WTC11 (cell line): ENCODE measurements at regions not wholly inside any gene's neighbourhood (a gene's known extent, or its start where the extent isn't known, plus 50 kb on each side); places are given as distances from the start of the nearest gene placed in this dataset.

Source experiments
- ATAC-seq: fragments of 200-7000 bp; cut with Tn5 transposase; 2 replicates; pipeline ENCODE4 v1.10.0; 2021; ENCODE audit warnings: mild to moderate bottlenecking, moderate library complexity
- CTCF ChIA-PET: fragments of 300-600 bp; sonication (Branson Sonifier 250); formaldehyde crosslinking; loops from one replicate; lab custom pipeline; 2021; ENCODE audit warnings: antibody characterized with exemption; lab: Charles Lee
- POLR2A ChIA-PET: fragments of 350-600 bp; sonication (Branson Sonifier 250); formaldehyde crosslinking; loops from one replicate; lab custom pipeline; 2021; ENCODE audit warnings: antibody characterized with exemption; lab: Charles Lee
- DNase-seq: peaks from one replicate; pipeline ENCODE4 v3.0.0; 2021; ENCODE audit warnings: low spot score
- H3K27ac Mint-ChIP-seq: 2 replicates; pipeline ENCODE4 v1.8.0; 2021; ENCODE audit warnings: mixed read lengths
- H3K27me3 Mint-ChIP-seq: 2 replicates; pipeline ENCODE4 v1.8.0; 2021; ENCODE audit warnings: low read depth, mild to moderate bottlenecking, moderate library complexity, mixed read lengths
- H3K36me3 Mint-ChIP-seq: 2 replicates; pipeline ENCODE4 v1.8.0; 2021; ENCODE audit warnings: mixed read lengths
- H3K4me1 Mint-ChIP-seq: 2 replicates; pipeline ENCODE4 v1.8.0; 2022; ENCODE audit warnings: mixed read lengths
- H3K4me3 Mint-ChIP-seq: 2 replicates; pipeline ENCODE4 v1.8.0; 2021; ENCODE audit warnings: mild to moderate bottlenecking, moderate library complexity, mixed read lengths
- H3K9me3 Mint-ChIP-seq: 2 replicates; pipeline ENCODE4 v1.8.0; 2021; ENCODE audit warnings: mixed read lengths
- ATF2 ChIP-seq: sonication (generic); formaldehyde crosslinking; IDR thresholded peaks from 2 replicates; pipeline ENCODE4 v1.8.1; 2022; ENCODE audit warnings: low read depth, missing genetic modification reagents, borderline replicate concordance
- ATF6 ChIP-seq: sonication (generic); formaldehyde crosslinking; IDR thresholded peaks from 2 replicates; pipeline ENCODE4 v1.8.1; 2023; ENCODE audit warnings: mild to moderate bottlenecking, missing genetic modification reagents
- E2F4 ChIP-seq: sonication (generic); formaldehyde crosslinking; IDR thresholded peaks from 2 replicates; pipeline ENCODE4 v1.8.1; 2022; ENCODE audit warnings: low read depth, mild to moderate bottlenecking, moderate library complexity, missing genetic modification reagents, borderline replicate concordance
- EMX1 ChIP-seq: fragments of 250-450 bp; sonication (Bioruptor Pico); IDR thresholded peaks from 2 replicates; pipeline ENCODE4 v1.8.0; 2021; ENCODE audit warnings: mild to moderate bottlenecking
- ETV6 ChIP-seq: sonication (generic); formaldehyde crosslinking; IDR thresholded peaks from 2 replicates; pipeline ENCODE4 v1.8.1; 2022; ENCODE audit warnings: mild to moderate bottlenecking, missing genetic modification reagents
- GABPB1 ChIP-seq: sonication (generic); formaldehyde crosslinking; IDR thresholded peaks from 2 replicates; pipeline ENCODE4 v1.8.1; 2023; ENCODE audit warnings: mild to moderate bottlenecking, missing genetic modification reagents
- HMGA2 ChIP-seq: fragments of 250-450 bp; sonication (Bioruptor Pico); IDR thresholded peaks from 2 replicates; pipeline ENCODE4 v1.4.0; 2021; ENCODE audit warnings: mild to moderate bottlenecking, moderate library complexity
- MLX ChIP-seq: sonication (generic); formaldehyde crosslinking; IDR thresholded peaks from 2 replicates; pipeline ENCODE4 v1.8.1; 2023; ENCODE audit warnings: mild to moderate bottlenecking, missing genetic modification reagents, moderate library complexity
- NR3C1 ChIP-seq: sonication (generic); formaldehyde crosslinking; conservative IDR thresholded peaks from 2 replicates; pipeline ENCODE4 v1.8.1; 2023; ENCODE audit warnings: low read depth, mild to moderate bottlenecking, missing genetic modification reagents
- SMAD4 ChIP-seq: sonication (generic); formaldehyde crosslinking; IDR thresholded peaks from 2 replicates; pipeline ENCODE4 v1.8.0; 2022; ENCODE audit warnings: mild to moderate bottlenecking, missing genetic modification reagents
- TEAD1 ChIP-seq: sonication (generic); formaldehyde crosslinking; IDR thresholded peaks from 2 replicates; pipeline ENCODE4 v1.8.0; 2022; ENCODE audit warnings: mild to moderate bottlenecking, missing genetic modification reagents
- TEAD4 ChIP-seq: sonication (generic); formaldehyde crosslinking; IDR thresholded peaks from 2 replicates; pipeline ENCODE4 v1.8.0; 2022; ENCODE audit warnings: mild to moderate bottlenecking, missing genetic modification reagents
- ZNF396 ChIP-seq: fragments of 250-450 bp; sonication (Bioruptor Pico); IDR thresholded peaks from 2 replicates; pipeline ENCODE4 v1.8.0; 2021; ENCODE audit warnings: mild to moderate bottlenecking, moderate library complexity, borderline replicate concordance
- ZNF671 ChIP-seq: fragments of 250-450 bp; sonication (Bioruptor Pico); IDR thresholded peaks from 2 replicates; pipeline ENCODE4 v1.8.0; 2021; ENCODE audit warnings: mild to moderate bottlenecking

- no peak for TF ChIP-seq ATF6 (CRISPR knock-in tag)
- TF ChIP-seq TEAD1 (CRISPR knock-in tag): no peak
- no peak for TF ChIP-seq HMGA2
- no peak for TF ChIP-seq EMX1 (CRISPR knock-in tag)
Observed at GRCh38 chr6:6911391-6911790, 196.4 kb upstream of the RREB1 start (continued).

- no peak for ATAC-seq
- no peaks in the 10 kb centered on the region for H3K36me3 Mint-ChIP-seq
- POLR2A ChIA-PET: no interaction called here
Observed at GRCh38 chr6:6912817-6913744, 194.7 kb upstream of the RREB1 start.

GRCh38 chr6:6915219-6915618 lies 192.5 kb upstream of the RREB1 start:
- Mint-ChIP-seq H3K9me3 (no peaks in the 10 kb centered on the region), H3K4me3 (no peak overlapping the region), H3K4me1 (no peaks in the 10 kb centered on the region), H3K27ac (no peak overlapping the region), H3K36me3 (no peaks in the 10 kb centered on the region), H3K27me3 (no peaks in the 10 kb centered on the region; the same call in 1 of the 2 replicates)
- DNase-seq (no peak), ATAC-seq (peak; percentile 53; the same call in 1 of the 2 replicates)
- ChIA-PET CTCF (interaction anchor here (0.7 to 2.2 kb wide), 7 partner anchors 156 to 240 kb away, joined by 3 to 8 read pairs (median 4); no protein-coding TSS in a partner anchor), POLR2A (interaction anchor here (0.6 kb wide), 1 partner anchor 122 kb away, joined by 3 read pairs; no protein-coding TSS in a partner anchor)
- TF ChIP-seq ATF2 (CRISPR knock-in tag) (no peak), MLX (CRISPR knock-in tag) (no peak), NR3C1 (CRISPR knock-in tag) (no peak), SMAD4 (CRISPR knock-in tag) (no peak), ETV6 (CRISPR knock-in tag) (no peak), ZNF671 (CRISPR knock-in tag) (no peak)

More at GRCh38 chr6:6912817-6913744, 194.7 kb upstream of the RREB1 start:
- no peaks in the 10 kb centered on the region; the same call in 1 of the 2 replicates for H3K27me3 Mint-ChIP-seq
- no peaks in the 10 kb centered on the region for H3K4me1 Mint-ChIP-seq
- no peak overlapping the region for H3K4me3 Mint-ChIP-seq
- H3K9me3 Mint-ChIP-seq: no peaks in the 10 kb centered on the region
- no peak for DNase-seq
- TF ChIP-seq ZNF396 (no peak), E2F4 (CRISPR knock-in tag) (no peak), GABPB1 (CRISPR knock-in tag) (no peak), TEAD4 (CRISPR knock-in tag) (no peak)
- TF ChIP-seq, all 79 proteins: peak for 0
- no peak overlapping the region for H3K27ac Mint-ChIP-seq
- CTCF ChIA-PET: no interaction called here
